GM20000 (cell line): ENCODE measurements at regions not wholly inside any gene's neighbourhood (a gene's known extent, or its start where the extent isn't known, plus 50 kb on each side); places are given as distances from the start of the nearest gene placed in this dataset.

Experiments
- DNase-seq: peaks from one replicate; pipeline ENCODE4 v3.0.0; 2012; ENCODE audit warnings: low spot score
- TF ChIP-seq, protein P1 (sequence below): IDR thresholded peaks from 2 replicates; pipeline ENCODE4 v1.5.1; 2012; ENCODE audit warnings: mild to moderate bottlenecking, control low read depth; ENCODE audit errors: extremely low read depth, missing control alignments

DNA sequence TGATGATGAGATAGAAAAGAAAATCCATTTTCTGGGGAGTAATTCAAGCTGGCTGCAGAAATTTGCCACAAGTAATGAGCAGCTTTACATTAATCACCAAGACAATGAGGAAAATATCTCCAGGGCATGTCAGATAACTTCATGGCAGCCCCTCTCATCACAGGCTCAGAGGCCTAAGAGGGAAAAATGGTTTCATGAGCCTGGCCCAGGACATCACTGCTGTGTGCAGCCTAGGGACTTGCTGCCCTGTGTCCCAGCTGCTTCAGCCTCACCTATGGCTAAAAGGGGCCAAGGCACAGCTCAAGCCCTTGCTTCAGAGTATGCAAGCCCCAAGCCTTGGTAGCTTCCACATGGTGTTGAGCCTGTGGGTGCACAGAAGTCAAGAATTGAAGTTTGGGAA lies 161.7 kb downstream of the OPA1 start:
- DNase-seq = no peak
- TF ChIP-seq, protein P1, sequence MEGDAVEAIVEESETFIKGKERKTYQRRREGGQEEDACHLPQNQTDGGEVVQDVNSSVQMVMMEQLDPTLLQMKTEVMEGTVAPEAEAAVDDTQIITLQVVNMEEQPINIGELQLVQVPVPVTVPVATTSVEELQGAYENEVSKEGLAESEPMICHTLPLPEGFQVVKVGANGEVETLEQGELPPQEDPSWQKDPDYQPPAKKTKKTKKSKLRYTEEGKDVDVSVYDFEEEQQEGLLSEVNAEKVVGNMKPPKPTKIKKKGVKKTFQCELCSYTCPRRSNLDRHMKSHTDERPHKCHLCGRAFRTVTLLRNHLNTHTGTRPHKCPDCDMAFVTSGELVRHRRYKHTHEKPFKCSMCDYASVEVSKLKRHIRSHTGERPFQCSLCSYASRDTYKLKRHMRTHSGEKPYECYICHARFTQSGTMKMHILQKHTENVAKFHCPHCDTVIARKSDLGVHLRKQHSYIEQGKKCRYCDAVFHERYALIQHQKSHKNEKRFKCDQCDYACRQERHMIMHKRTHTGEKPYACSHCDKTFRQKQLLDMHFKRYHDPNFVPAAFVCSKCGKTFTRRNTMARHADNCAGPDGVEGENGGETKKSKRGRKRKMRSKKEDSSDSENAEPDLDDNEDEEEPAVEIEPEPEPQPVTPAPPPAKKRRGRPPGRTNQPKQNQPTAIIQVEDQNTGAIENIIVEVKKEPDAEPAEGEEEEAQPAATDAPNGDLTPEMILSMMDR = no peak

DNA sequence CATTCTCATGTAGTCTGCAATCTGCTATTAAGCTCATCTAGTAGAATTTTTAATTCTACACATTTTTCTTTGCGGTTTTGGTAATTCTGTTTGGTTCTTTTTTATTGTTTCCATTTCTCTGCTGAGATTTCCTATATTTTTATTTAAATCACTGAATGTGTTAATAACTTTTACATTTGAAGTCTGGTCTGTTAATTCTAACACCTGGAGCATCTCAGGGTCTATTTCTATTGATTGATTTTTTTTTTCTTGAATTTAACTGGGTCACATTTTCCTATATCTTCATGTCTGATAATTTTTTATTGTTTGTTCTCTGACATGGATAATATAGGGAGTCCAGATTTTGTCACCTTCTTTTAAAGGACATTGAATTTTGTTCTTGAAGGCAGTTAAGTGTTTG lies 163.5 kb downstream of the OPA1 start:
- TF ChIP-seq, protein P1 = no peak
- no peak for DNase-seq

DNA sequence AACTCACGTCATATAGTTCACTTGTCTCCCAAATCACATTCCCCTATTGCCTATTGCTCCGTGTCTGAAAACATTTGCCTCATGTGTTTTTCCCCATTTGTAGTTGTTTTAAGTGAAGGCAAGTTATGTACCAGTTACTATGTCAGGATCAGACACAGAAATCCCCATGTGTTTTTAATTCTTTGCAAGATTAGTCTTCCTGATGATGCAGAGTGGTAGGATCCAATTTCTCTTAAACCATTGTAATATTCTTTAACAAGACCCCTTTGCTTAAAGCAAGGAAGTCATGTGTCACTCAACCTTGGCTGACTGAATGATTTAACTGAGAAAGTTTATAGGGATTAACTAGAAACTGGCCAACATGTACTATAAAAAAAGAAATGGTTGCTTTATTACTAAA lies 164.4 kb downstream of the OPA1 start:
- no peak for DNase-seq
- TF ChIP-seq, protein P1 = no peak

DNA sequence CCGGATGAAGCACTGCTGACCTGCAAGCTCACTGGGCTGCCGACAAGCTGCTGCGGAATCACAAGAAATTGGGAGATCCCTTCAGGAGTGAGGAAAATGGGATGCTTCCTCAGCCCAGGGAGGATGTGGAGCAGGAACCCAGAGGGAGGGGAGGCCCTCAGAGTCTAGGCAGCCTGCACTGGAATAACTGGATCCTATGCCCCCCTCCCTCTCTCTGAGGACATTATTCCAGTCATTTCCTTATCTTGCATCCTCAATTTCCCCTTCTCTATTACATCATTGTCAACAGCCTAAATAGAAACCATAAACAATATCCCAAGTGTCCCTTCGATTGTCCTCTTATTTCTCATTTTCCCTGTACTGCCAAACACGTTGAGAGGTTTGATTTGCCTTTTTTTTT lies 169.0 kb downstream of the OPA1 start:
- TF ChIP-seq, protein P1 = no peak
- DNase-seq = no peak

DNA sequence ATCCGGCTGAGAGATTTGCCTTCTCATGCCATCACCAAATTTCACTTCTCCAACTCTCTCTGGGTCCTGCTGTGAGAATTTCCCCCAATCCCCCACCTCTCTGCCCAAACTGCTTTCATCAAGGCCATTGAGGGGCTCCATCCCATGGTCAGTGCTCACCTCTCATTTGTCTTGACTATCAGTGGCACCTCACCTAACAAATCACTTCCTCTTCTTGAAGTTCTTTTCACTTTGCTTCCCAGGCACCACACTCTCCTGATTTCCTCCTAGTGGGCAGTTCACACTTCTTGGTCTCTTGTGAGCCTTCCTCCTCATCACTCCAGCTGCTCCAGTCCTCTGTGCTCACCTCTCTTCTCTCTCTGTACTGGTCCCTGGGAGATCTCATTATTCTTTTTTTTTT lies 169.6 kb downstream of the OPA1 start:
- TF ChIP-seq, protein P1 = no peak
- DNase-seq = no peak

DNA sequence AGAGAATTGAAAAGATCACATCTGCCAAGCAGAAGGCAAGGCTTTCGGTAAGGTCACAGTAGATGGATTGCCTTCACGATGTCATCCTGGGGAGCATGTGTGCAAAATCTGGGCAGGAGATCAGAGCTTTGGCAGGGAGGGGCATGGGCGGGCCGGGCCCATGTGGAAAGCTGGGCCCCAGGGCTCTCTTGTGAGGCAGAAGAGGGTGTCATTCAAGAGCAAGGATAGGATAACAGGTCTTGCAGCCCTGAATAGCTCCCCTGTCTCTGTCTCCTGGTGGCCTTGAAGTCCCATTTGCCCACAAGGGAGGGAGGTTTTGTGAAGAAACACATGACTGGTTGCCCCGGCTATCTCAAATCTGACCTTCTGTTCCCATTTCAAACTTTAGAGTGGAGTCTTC lies 172.0 kb downstream of the OPA1 start:
- no peak for DNase-seq
- TF ChIP-seq, protein P1 = no peak

DNA sequence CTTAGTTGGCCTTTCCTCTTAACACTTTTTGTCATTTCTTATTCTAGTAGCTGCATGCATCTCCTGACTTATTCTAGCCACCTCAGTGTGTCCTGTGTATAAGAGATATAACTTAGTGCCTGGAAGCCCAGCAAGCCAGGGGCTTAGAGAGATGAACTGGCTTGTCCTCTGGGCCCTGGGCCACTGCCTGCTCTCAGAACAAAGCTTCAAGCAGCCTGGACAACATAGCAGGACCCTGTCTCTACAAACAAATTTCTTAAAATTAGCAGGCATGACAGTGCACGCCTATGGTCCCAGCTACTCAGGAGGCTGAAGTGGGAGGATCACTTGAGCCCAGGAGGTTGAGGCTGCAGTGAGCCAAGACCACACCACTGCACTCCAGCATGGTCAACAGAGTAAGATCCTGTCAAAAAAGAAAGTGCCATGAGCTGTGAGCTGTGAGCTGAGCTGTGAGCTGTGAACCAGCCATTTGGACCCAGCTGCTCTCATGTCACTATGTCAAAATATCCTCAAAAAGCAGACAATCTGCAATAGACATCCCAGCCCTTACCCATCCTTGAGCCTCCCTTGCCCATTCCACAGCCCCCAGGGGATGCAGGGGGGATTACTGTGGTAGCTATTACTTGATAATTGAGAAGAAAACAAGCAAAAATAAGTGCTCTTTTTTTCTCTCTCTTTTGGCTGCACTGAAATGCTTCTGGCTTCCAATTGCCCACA lies 174.5 kb downstream of the OPA1 start:
- no peak for DNase-seq

More for the DNA sequence above, 174.5 kb downstream of the OPA1 start:
- TF ChIP-seq, protein P1 = no peak
